K562 (cell line): ENCODE measurements at regions not wholly inside any gene's neighbourhood (a gene's known extent, or its start where the extent isn't known, plus 50 kb on each side); places are given as distances from the start of the nearest gene placed in this dataset.

Experiments used
- ATAC-seq: fragments of 200-7000 bp; cut with Tn5 transposase; 3 replicates; pipeline ENCODE4 v1.9.1; 2020; ENCODE audit warnings: moderate library complexity
- BruUV-seq: library from RNA; stranded (reverse); fragments of 400-500 nt; replicated peaks from 2 replicates; lab custom pipeline; 2021; lab: Mats Ljungman, UMichigan
- CTCF ChIA-PET: fragments of 300-600 bp; formaldehyde crosslinking; extraction: SDS; loops from one replicate; lab custom pipeline; 2021; ENCODE audit warnings: low intra/inter-chr PET ratio; lab: Yijun Ruan, JAX
- POLR2A ChIA-PET: fragments of 300-600, 350-650 bp; sonication (Branson Sonifier 250); formaldehyde crosslinking; extraction: SDS; loops from one replicate; lab custom pipeline; 2021; ENCODE audit warnings: antibody characterized with exemption, inconsistent platforms; lab: Yijun Ruan, JAX
- DNase-seq, 4 experiments: peaks; one replicate each; pipeline versions ENCODE4 v3.0.0 to v3.0.0-alpha.2; 2011 to 2018; ENCODE audit warnings: low spot score in 3 of 4, mixed read lengths in 3 of 4; ENCODE audit errors: extremely low read depth in 1 of 4
- FAIRE-seq: peaks from 2 replicates; lab custom pipeline; 2011; peaks lifted over from hg19 to GRCh38; lab: Jason Lieb, UNC
- H2AFZ ChIP-seq: 2 replicates; pipeline ENCODE4 v1.6.0; 2011; ENCODE audit warnings: low read depth, low read length, control low read depth, inconsistent platforms
- H3K27ac ChIP-seq: fragments of 200-600 bp; 3 replicates; pipeline ENCODE4 v1.8.0; 2011; ENCODE audit warnings: low read depth, mild to moderate bottlenecking, control low read depth, inconsistent platforms, low read length, moderate library complexity, mixed read lengths; ENCODE audit errors: extremely low read depth
- H3K27me3 ChIP-seq, 2 experiments: fragments of 300-600 bp in 1 of 2; 2 replicates in 1 of 2; 3 replicates in 1 of 2; pipeline versions ENCODE4 v1.6.0 to v1.8.0; 2011; ENCODE audit warnings: inconsistent platforms in 2 of 2, low read length in 2 of 2, mild to moderate bottlenecking in 1 of 2, mixed read lengths in 1 of 2, moderate library complexity in 1 of 2; ENCODE audit not compliant: control insufficient read depth in 2 of 2, insufficient read depth in 2 of 2
- H3K36me3 ChIP-seq: fragments of 300-600 bp; 3 replicates; pipeline ENCODE4 v1.8.0; 2011; ENCODE audit warnings: mild to moderate bottlenecking, low read length, inconsistent platforms; ENCODE audit not compliant: control insufficient read depth, insufficient read depth
- H3K4me1 ChIP-seq, 2 experiments: fragments of 200-600 bp in 1 of 2; replicated peaks in 1 of 2; 2 replicates in 1 of 2; 3 replicates in 1 of 2; pipeline versions ENCODE4 v1.5.1 to v1.8.0; 2011; ENCODE audit warnings: inconsistent platforms in 2 of 2, low read length in 2 of 2, mild to moderate bottlenecking in 1 of 2, mixed read lengths in 1 of 2, moderate library complexity in 1 of 2; ENCODE audit not compliant: control insufficient read depth in 2 of 2, insufficient read depth in 2 of 2
- H3K4me2 ChIP-seq: 2 replicates; pipeline ENCODE4 v1.6.1; 2011; ENCODE audit warnings: low read length, control low read depth, inconsistent platforms, mixed read lengths; ENCODE audit not compliant: insufficient read depth
- H3K4me3 ChIP-seq: fragments of 200-600 bp; sonication (generic), shearing (Covaris generic); 2 replicates; pipeline ENCODE4 v1.5.1; 2016; ENCODE audit warnings: control low read depth, inconsistent platforms
- H3K79me2 ChIP-seq: fragments of 200-600 bp; 3 replicates; pipeline ENCODE4 v1.8.0; 2011; ENCODE audit warnings: low read length, inconsistent platforms; ENCODE audit not compliant: control insufficient read depth, insufficient read depth
- H3K9ac ChIP-seq, 2 experiments: 2 replicates each; pipeline versions ENCODE4 v1.6.0 to v1.6.1; 2011; ENCODE audit warnings: low read depth in 2 of 2, low read length in 2 of 2, control low read depth in 1 of 2, inconsistent platforms in 1 of 2, mild to moderate bottlenecking in 1 of 2, mixed read lengths in 1 of 2; ENCODE audit not compliant: insufficient read depth in 1 of 2
- H3K9me1 ChIP-seq: one replicate; pipeline ENCODE4 v1.6.0; 2011; ENCODE audit warnings: inconsistent platforms, mild to moderate bottlenecking, low read length, moderate library complexity; ENCODE audit not compliant: control insufficient read depth, insufficient read depth
- H3K9me3 ChIP-seq: replicated peaks from 2 replicates; pipeline ENCODE4 v1.5.1; 2011; ENCODE audit warnings: low read depth, low read length, inconsistent platforms; ENCODE audit not compliant: control insufficient read depth, insufficient read depth
- H4K20me1 ChIP-seq: replicated peaks from 2 replicates; pipeline ENCODE4 v1.6.1; 2011; ENCODE audit warnings: low read length, inconsistent platforms, mixed read lengths; ENCODE audit not compliant: control insufficient read depth, insufficient read depth
- CREM ChIP-seq: IDR thresholded peaks from 2 replicates; pipeline ENCODE4 v1.6.1; 2014; ENCODE audit warnings: antibody characterized with exemption, low read depth
- HDAC6 ChIP-seq: IDR thresholded peaks from 2 replicates; pipeline ENCODE4 v1.6.1; 2012; ENCODE audit warnings: low read depth, mild to moderate bottlenecking, control low read depth, inconsistent platforms, low read length, moderate library complexity
- WGBS: fragments of 100-300 bp; shearing (Covaris generic); methylation state at CpG from one replicate; pipeline ENCODE4 v1.1.6; 2016; ENCODE audit warnings: low coverage, mixed read lengths; ENCODE audit not compliant: insufficient coverage; ENCODE audit errors: missing lambda C conversion rate; 5-methylcytosine and 5-hydroxymethylcytosine counted together
- in situ Hi-C: fragments of 300-500 bp; cut with MboI; formaldehyde crosslinking; loops from 4 replicates; pipeline ENCODE4 v1.15.0; 2018; ENCODE audit warnings: inconsistent platforms, mixed read lengths
- intact Hi-C: fragments of 100-400 bp; cut with micrococcal nuclease; formaldehyde crosslinking; loops from 2 replicates; pipeline ENCODE4 v1.14.2; 2022
- TF ChIP-seq, protein P1 (sequence below): conservative IDR thresholded peaks from 2 replicates; pipeline ENCODE4 v1.6.1; 2011; ENCODE audit warnings: low read depth, mild to moderate bottlenecking, low read length; ENCODE audit not compliant: control insufficient read depth
- TF ChIP-seq, protein P2 (sequence below): fragments of 450-650 bp; IDR thresholded peaks from 2 replicates; pipeline ENCODE4 v1.7.1; 2018; ENCODE audit warnings: mild to moderate bottlenecking, low read depth; ENCODE audit not compliant: partially characterized antibody
- TF ChIP-seq, protein P3 (sequence below): fragments of 250-450 bp; sonication (Bioruptor Pico); IDR thresholded peaks from 2 replicates; pipeline ENCODE4 v1.9.0; 2021; ENCODE audit warnings: mild to moderate bottlenecking

DNA sequence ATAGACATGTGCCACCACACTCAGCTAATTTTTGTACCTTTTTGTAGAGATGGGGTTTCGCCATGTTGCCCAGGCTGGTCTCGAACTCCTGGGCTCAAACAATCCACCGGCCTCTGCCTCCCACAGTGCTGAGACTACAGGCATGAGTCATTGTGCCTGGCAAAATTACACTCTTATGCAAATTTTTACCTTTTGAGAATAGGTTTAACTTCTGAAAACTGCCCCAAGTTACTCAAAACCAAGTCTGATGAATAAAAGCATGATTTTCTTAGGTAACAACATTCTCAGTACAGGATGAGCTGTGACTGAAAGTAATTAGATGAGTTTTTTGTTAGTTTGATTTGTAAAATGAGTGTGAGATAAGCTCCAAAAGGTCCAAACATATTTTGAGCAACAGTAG, 166.0 kb downstream of the RPS29 start (continued):
- TF ChIP-seq, protein P1, sequence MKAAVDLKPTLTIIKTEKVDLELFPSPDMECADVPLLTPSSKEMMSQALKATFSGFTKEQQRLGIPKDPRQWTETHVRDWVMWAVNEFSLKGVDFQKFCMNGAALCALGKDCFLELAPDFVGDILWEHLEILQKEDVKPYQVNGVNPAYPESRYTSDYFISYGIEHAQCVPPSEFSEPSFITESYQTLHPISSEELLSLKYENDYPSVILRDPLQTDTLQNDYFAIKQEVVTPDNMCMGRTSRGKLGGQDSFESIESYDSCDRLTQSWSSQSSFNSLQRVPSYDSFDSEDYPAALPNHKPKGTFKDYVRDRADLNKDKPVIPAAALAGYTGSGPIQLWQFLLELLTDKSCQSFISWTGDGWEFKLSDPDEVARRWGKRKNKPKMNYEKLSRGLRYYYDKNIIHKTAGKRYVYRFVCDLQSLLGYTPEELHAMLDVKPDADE, result no peak
- no peak for TF ChIP-seq HDAC6

DNA sequence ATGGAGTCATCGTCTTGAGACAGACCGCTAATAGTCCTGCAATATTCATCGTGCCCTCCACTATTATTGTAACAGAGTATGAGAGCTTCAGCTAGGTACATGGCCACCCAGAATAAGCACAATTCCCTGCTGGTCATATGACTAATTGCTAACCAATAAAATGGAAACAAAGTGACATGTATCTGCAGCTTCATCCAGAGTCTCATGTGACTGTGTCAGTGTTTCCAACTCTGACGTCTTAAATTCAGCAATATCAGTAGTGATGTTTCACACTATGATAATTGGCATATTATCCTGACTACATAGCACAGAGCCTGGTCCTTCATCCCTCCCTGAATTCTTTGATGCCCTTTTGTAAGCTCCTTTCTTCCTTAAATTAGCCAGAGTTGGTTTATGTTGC, 167.4 kb downstream of the RPS29 start:
- Histone ChIP-seq H3K4me3 (no peak overlapping the region), H3K9me3 (no peaks in the 10 kb centered on the region), H3K27me3 (no peaks in the 10 kb centered on the region; a peak in 1 of 5 replicates), H4K20me1 (no peaks in the 10 kb centered on the region), H2AFZ (no peak overlapping the region), H3K79me2 (no peaks in the 10 kb centered on the region), H3K36me3 (no peaks in the 10 kb centered on the region), H3K9ac (no peak overlapping the region), H3K4me2 (no peak overlapping the region), H3K27ac (no peak overlapping the region), H3K9me1 (no peaks in the 10 kb centered on the region), H3K4me1 (no peaks in the 10 kb centered on the region)
- ATAC-seq, result no peak
- ChIA-PET POLR2A (no interaction called here), CTCF (no interaction called here)
- DNase-seq, result no peak
- intact Hi-C loops (no loop called here), in situ Hi-C loops (no loop called here)
- FAIRE-seq, result no peak
- no TSS peak for BruUV-seq
- WGBS, result 0% methylated on average over 4 of the region's 4 CpGs
- TF ChIP-seq, protein P2, sequence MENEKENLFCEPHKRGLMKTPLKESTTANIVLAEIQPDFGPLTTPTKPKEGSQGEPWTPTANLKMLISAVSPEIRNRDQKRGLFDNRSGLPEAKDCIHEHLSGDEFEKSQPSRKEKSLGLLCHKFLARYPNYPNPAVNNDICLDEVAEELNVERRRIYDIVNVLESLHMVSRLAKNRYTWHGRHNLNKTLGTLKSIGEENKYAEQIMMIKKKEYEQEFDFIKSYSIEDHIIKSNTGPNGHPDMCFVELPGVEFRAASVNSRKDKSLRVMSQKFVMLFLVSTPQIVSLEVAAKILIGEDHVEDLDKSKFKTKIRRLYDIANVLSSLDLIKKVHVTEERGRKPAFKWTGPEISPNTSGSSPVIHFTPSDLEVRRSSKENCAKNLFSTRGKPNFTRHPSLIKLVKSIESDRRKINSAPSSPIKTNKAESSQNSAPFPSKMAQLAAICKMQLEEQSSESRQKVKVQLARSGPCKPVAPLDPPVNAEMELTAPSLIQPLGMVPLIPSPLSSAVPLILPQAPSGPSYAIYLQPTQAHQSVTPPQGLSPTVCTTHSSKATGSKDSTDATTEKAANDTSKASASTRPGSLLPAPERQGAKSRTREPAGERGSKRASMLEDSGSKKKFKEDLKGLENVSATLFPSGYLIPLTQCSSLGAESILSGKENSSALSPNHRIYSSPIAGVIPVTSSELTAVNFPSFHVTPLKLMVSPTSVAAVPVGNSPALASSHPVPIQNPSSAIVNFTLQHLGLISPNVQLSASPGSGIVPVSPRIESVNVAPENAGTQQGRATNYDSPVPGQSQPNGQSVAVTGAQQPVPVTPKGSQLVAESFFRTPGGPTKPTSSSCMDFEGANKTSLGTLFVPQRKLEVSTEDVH, result no peak
- TF ChIP-seq CREM, result no peak
- TF ChIP-seq, protein P3, sequence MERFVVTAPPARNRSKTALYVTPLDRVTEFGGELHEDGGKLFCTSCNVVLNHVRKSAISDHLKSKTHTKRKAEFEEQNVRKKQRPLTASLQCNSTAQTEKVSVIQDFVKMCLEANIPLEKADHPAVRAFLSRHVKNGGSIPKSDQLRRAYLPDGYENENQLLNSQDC (CRISPR knock-in tag), result no peak
